ENCODE measurements at regions not wholly inside any gene's neighbourhood (a gene's known extent, or its start where the extent isn't known, plus 50 kb on each side); places are given as distances from the start of the nearest gene placed in this dataset.

DNA sequence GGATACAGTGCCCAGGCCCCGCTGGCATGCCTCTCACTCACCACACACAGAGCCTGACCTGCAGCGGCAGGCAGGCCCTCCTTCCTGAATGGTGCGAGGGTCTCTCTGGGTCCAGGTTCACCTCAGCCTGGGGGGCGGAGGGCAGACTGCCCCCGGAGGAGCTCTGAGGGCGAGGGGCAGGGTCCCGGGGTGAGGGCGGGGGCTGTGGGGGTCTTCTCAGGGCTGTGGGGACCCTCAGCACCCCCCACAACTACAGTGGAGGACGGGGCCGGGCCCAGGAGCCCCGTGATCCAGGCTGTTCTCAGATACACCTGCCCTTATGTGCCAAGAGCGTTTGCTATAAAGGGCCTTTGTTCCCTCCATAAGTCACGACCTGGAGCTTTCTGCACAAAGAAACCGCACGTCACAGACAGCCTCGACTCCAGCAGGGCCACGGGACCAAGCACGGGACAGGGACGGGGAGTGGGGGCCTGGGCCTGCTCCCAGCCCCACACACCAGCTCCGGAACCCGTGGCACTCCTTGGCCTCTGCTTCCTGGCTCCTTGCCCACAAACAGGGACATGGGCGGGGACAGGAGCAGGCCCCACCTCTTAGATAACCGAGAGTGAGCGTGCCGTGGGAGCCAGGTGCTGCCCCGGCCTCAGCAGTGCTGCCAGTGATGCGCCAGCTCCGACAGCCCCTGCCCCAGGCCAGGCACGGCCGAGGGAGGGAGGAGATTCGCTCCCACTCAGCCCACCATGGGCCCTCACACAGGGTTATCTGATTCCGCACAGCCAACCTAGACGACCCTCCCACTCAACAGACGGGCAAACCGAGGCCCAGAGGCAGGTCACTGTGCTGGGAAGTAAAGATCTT lies 101.9 kb downstream of the RFLNA start:
- H3K4me3 ChIP-seq = no peak overlapping the region
- intact Hi-C loops (cut with DNase I; ENCODE audit: low total_unique reads) = no loop called here
- peak overlapping the region; percentile 90 to 96 for H3K27ac ChIP-seq
- no peak for TF ChIP-seq CTCF (IDR thresholded peaks at IDR 0.05)
- peaks cover 11 to 86% (median 79%) of the 10 kb centered on the region in 4 donors for H3K4me1 ChIP-seq
- no peaks in the 10 kb centered on the region for H3K27me3 ChIP-seq
- H3K9me3 ChIP-seq = no peaks in the 10 kb centered on the region
- peaks cover 6 to 67% (median 48%) of the 10 kb centered on the region in 3 donors for H3K36me3 ChIP-seq
- peak; percentile 54 to 87 for DNase-seq

DNA sequence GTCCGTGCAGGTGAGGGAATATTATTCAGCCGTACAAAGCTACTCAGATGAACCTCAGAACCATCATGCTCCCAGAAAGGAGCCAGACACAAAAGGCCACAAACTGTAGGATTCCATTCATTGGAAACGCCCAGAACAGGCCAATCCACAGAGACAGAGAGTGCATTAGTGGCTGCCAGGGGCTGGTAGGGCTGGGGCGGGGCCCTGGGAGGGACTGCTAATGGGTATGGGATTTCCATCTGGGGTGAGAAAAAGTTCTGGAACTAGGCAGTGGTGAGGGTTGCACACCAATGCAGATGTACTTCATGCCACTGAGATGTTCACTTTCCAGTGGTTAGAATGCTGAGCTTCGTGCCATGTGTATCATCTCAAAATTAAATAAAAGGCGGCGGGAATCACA lies 101.1 kb downstream of the RFLNA start:
- TF ChIP-seq CTCF (IDR thresholded peaks at IDR 0.05) = no peak
- no peak for DNase-seq
- Histone ChIP-seq H3K27me3 (no peaks in the 10 kb centered on the region), H3K9me3 (no peaks in the 10 kb centered on the region), H3K4me1 (peaks cover 11 to 92% (median 85%) of the 10 kb centered on the region in 4 donors), H3K36me3 (peaks cover 6 to 59% (median 40%) of the 10 kb centered on the region in 3 donors), H3K27ac (peak overlapping the region; percentile 90 to 96), H3K4me3 (no peak overlapping the region)
- intact Hi-C loops (cut with DNase I; ENCODE audit: low total_unique reads) = no loop called here

DNA sequence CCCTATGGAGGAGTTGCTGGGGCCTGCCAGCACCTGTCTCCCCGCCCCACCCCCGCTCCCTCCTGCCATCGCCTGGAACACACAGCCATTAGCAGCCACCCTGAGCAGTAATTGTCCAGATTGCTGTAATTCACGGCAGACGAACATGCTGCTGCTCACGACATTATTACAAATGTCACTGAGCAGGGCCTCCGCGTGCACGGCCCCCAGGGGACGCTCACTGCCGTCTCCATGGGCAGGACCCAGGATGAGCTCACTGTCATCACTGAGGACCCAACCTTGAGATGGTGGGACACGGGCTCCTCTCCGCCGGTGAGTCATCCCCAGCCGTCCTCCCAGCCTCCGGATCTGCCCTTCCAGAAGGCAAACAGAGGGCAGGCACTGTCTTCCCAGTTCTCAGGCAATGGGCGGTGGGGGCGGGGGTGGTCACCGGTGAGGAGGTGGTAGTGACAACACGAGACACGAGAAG lies 100.4 kb downstream of the RFLNA start:
- peak overlapping the region; percentile 90 to 96 for H3K27ac ChIP-seq
- peaks cover 11 to 98% (median 92%) of the 10 kb centered on the region in 4 donors for H3K4me1 ChIP-seq
- no peaks in the 10 kb centered on the region for H3K9me3 ChIP-seq
- intact Hi-C loops (cut with DNase I; ENCODE audit: low total_unique reads) = no loop called here
- H3K36me3 ChIP-seq = peaks cover 1 to 52% (median 33%) of the 10 kb centered on the region in 3 donors
- no peak for TF ChIP-seq CTCF (IDR thresholded peaks at IDR 0.05)
- no peak overlapping the region for H3K4me3 ChIP-seq
- no peaks in the 10 kb centered on the region for H3K27me3 ChIP-seq
- DNase-seq = no peak

- H3K4me3 ChIP-seq = no peak overlapping the region
- H3K36me3 ChIP-seq = peaks cover 0 to 45% (median 29%) of the 10 kb centered on the region in 3 donors
- peaks cover 11 to 100% (median 95%) of the 10 kb centered on the region in 4 donors for H3K4me1 ChIP-seq
- intact Hi-C loops (cut with DNase I; ENCODE audit: low total_unique reads) = no loop called here
- H3K27ac ChIP-seq = peak overlapping the region; percentile 90 to 96
- H3K9me3 ChIP-seq = no peaks in the 10 kb centered on the region
- no peak for TF ChIP-seq CTCF (IDR thresholded peaks at IDR 0.05)
- H3K27me3 ChIP-seq = no peaks in the 10 kb centered on the region
- DNase-seq = no peak
Measured at GRCh38 chr12:124394462-124395128, 99.7 kb downstream of the RFLNA start.

DNA sequence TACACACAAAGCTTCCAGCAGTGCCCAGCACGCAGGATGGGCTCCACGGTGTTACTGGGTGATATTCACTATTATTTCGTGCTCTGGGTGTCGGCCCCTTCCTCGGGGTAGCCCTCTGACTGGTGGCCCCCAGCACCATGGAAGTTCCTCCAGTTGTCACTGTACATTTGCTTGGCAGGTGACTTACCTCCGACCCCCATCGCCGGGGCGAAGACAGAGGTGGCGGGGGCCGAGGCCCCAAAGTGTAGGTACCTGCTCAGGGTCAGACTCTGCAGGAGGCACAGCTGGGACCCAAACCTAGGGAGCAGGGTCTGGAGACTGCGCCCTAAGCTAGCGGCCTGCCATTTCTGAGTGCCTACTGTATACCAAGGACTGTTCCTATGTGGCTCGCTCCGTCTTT lies 98.9 kb downstream of the RFLNA start:
- intact Hi-C loops (cut with DNase I; ENCODE audit: low total_unique reads) = no loop called here
- Histone ChIP-seq H3K4me3 (no peak overlapping the region), H3K27me3 (no peaks in the 10 kb centered on the region), H3K4me1 (peaks cover 7 to 98% (median 93%) of the 10 kb centered on the region in 4 donors), H3K9me3 (no peaks in the 10 kb centered on the region), H3K27ac (peak overlapping the region; percentile 90 to 96), H3K36me3 (peaks cover 0 to 37% (median 29%) of the 10 kb centered on the region in 3 donors)
- no peak for DNase-seq
- no peak for TF ChIP-seq CTCF (IDR thresholded peaks at IDR 0.05)

Measured in tibial artery (tissue), 4 donors.